ENCODE measurements at regions not wholly inside any gene's neighbourhood (a gene's known extent, or its start where the extent isn't known, plus 50 kb on each side); places are given as distances from the start of the nearest gene placed in this dataset.

DNA sequence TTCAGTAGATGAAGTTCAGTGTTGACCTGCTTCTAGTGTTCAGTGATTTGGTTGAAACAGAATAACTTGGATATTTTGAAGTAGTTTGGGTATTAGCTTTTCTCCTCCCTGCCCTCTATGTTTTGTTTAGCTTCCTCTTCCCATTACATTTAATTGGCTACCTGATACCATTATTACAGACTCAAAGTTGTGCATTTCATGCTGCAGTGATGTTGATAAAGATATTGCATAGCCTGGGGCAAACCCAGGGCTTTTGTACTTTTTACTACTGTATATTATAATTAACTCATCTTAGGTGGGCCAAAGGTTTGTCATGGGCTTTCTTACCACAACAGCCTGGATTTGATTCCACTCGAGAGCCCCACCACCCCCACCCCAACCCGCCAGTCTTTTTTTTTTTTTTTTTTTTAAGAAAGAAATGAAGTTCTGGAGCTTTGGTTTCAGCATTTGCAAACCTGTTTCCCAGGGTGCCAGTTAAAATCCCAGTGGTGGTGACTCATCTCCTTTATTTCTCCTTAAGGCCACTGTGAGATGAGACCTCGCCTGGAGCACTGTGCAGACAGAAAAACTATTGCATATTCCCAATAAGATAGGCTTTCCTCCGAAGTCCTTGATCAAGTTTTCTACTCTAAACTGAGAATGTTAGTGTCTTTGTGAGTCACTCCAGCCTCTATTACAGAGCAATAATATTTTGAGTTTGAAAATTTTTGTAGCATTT, 393.7 kb upstream of the FANCL start:
- TF ChIP-seq, protein P1, sequence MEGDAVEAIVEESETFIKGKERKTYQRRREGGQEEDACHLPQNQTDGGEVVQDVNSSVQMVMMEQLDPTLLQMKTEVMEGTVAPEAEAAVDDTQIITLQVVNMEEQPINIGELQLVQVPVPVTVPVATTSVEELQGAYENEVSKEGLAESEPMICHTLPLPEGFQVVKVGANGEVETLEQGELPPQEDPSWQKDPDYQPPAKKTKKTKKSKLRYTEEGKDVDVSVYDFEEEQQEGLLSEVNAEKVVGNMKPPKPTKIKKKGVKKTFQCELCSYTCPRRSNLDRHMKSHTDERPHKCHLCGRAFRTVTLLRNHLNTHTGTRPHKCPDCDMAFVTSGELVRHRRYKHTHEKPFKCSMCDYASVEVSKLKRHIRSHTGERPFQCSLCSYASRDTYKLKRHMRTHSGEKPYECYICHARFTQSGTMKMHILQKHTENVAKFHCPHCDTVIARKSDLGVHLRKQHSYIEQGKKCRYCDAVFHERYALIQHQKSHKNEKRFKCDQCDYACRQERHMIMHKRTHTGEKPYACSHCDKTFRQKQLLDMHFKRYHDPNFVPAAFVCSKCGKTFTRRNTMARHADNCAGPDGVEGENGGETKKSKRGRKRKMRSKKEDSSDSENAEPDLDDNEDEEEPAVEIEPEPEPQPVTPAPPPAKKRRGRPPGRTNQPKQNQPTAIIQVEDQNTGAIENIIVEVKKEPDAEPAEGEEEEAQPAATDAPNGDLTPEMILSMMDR (IDR thresholded peaks at IDR 0.05; ENCODE audit: insufficient read depth, low read length), result no peak
- TF ChIP-seq, protein P2, sequence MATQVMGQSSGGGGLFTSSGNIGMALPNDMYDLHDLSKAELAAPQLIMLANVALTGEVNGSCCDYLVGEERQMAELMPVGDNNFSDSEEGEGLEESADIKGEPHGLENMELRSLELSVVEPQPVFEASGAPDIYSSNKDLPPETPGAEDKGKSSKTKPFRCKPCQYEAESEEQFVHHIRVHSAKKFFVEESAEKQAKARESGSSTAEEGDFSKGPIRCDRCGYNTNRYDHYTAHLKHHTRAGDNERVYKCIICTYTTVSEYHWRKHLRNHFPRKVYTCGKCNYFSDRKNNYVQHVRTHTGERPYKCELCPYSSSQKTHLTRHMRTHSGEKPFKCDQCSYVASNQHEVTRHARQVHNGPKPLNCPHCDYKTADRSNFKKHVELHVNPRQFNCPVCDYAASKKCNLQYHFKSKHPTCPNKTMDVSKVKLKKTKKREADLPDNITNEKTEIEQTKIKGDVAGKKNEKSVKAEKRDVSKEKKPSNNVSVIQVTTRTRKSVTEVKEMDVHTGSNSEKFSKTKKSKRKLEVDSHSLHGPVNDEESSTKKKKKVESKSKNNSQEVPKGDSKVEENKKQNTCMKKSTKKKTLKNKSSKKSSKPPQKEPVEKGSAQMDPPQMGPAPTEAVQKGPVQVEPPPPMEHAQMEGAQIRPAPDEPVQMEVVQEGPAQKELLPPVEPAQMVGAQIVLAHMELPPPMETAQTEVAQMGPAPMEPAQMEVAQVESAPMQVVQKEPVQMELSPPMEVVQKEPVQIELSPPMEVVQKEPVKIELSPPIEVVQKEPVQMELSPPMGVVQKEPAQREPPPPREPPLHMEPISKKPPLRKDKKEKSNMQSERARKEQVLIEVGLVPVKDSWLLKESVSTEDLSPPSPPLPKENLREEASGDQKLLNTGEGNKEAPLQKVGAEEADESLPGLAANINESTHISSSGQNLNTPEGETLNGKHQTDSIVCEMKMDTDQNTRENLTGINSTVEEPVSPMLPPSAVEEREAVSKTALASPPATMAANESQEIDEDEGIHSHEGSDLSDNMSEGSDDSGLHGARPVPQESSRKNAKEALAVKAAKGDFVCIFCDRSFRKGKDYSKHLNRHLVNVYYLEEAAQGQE (IDR thresholded peaks at IDR 0.05; ENCODE audit: insufficient replicate concordance, low read depth), result no peak
- TF ChIP-seq GABPA (IDR thresholded peaks at IDR 0.05; ENCODE audit: low read depth), result no peak
- no peak for TF ChIP-seq POLR2AphosphoS5 (IDR thresholded peaks at IDR 0.05; ENCODE audit: low read depth)
- TF ChIP-seq SPI1 (IDR thresholded peaks at IDR 0.05; ENCODE audit: borderline replicate concordance, low read depth), result no peak

Data from HL-60 (cell line).